ENCODE measurements at regions not wholly inside any gene's neighbourhood (a gene's known extent, or its start where the extent isn't known, plus 50 kb on each side); places are given as distances from the start of the nearest gene placed in this dataset.

- TF ChIP-seq EZH2 (conservative IDR thresholded peaks at IDR 0.05; ENCODE audit: low read depth, low read length) = 0 out of 2 replicates have a peak, but pooled peaks have one; percentile 38
- no peak for TF ChIP-seq FOXM1 (CRISPR knock-in tag; IDR thresholded peaks at IDR 0.05)
- ChIA-PET CTCF (ENCODE audit: low intra/inter-chr PET ratio, low total read pairs) (no interaction called here), POLR2A (no interaction called here)
- no peak overlapping the region for H3K4me2 ChIP-seq (ENCODE audit: low read depth, low read length)
- no peak overlapping the region for H3K4me3 ChIP-seq (replicated peaks in 1 of 3; ENCODE audit: insufficient read depth in 1 of 3, low read depth in 2 of 3, low read length in 3 of 3)
- H3K79me2 ChIP-seq (ENCODE audit: insufficient read depth, low read length) = no peaks in the 10 kb centered on the region
- no peak overlapping the region for H3K9ac ChIP-seq (ENCODE audit: insufficient read depth, low read depth, low read length)
- no peaks in the 10 kb centered on the region for H3K4me1 ChIP-seq (ENCODE audit: insufficient read depth, low read length)
- no peak overlapping the region for H3K27ac ChIP-seq (ENCODE audit: extremely low read length, insufficient read depth, low read length)
- no TSS peak for BruUV-seq (replicated peaks)
- H3K9me3 ChIP-seq (ENCODE audit: low read length) = no peaks in the 10 kb centered on the region
- in situ Hi-C loops (cut with HindIII; ENCODE audit: extremely low pct_ligation_motif_present, low pct_unique_long_range_greater_than_20kb) (no loop called here), intact Hi-C loops (cut with micrococcal nuclease; ENCODE audit: unreplicated experiment) (no loop called here)
- peaks cover 38 to 86% of the 10 kb centered on the region in 2 experiments for H3K27me3 ChIP-seq (ENCODE audit: control insufficient read depth in 1 of 2, insufficient read depth in 2 of 2, low read length in 2 of 2)
- WGBS (ENCODE audit: low lambda C conversion rate) = 56% methylated on average over 6 of the region's 19 CpGs
- DNase-seq (ENCODE audit: low spot score) = no peak
- peaks cover 3% of the 10 kb centered on the region; the same call in 1 of the 2 replicates for H4K20me1 ChIP-seq (ENCODE audit: insufficient read depth, low read length)
- no peak for FAIRE-seq
- no peak for ATAC-seq
- no peaks in the 10 kb centered on the region for H3K36me3 ChIP-seq (replicated peaks in 1 of 2; ENCODE audit: control insufficient read depth in 1 of 2, insufficient read depth in 2 of 2, low read length in 2 of 2)
- H2AFZ ChIP-seq (ENCODE audit: low read length) = no peak overlapping the region
Observed at GRCh38 chr17:79679631-79680317, 51.0 kb upstream of the ENPP7 start.

DNA sequence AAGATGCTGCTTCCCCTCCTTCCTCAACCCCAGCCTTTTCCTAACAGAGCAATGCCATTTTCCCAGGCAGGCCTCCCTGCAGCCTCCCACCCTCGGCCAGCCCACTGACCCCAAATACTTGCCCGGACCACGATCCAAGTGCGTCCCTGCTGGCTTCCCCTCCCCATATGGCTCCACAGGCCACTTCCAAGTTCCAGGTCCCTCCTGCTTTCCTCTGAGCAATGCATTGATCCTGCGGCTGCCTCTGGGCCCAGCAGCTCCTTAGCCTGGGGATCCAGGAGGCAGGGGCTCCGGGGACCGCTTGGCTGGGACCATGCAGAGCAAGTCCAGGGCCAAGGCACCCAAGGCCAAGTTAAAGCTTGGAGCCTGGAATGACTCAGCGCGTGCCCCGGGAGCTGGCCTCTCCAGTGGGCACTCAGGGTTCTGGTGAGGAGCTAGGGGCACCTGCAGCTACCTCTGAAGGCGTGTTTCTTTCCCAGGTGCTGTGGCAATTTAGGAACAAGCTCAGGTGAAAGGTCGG is 51.9 kb upstream of the ENPP7 start:
- in situ Hi-C loops (cut with HindIII; ENCODE audit: extremely low pct_ligation_motif_present, low pct_unique_long_range_greater_than_20kb) (no loop called here), intact Hi-C loops (cut with micrococcal nuclease; ENCODE audit: unreplicated experiment) (no loop called here)
- no peak for DNase-seq (ENCODE audit: low spot score)
- no peaks in the 10 kb centered on the region for H3K36me3 ChIP-seq (replicated peaks in 1 of 2; ENCODE audit: control insufficient read depth in 1 of 2, insufficient read depth in 2 of 2, low read length in 2 of 2)
- BruUV-seq (replicated peaks) = no TSS peak
- H3K9ac ChIP-seq (ENCODE audit: insufficient read depth, low read depth, low read length) = no peak overlapping the region
- H3K9me3 ChIP-seq (ENCODE audit: low read length) = peaks cover 4% of the 10 kb centered on the region
- no peak overlapping the region for H3K4me2 ChIP-seq (ENCODE audit: low read depth, low read length)
- no peaks in the 10 kb centered on the region for H3K4me1 ChIP-seq (ENCODE audit: insufficient read depth, low read length)
- WGBS (ENCODE audit: low lambda C conversion rate) = 5% methylated on average over 12 of the region's 12 CpGs
- peaks cover 4% of the 10 kb centered on the region; the same call in 1 of the 2 replicates for H4K20me1 ChIP-seq (ENCODE audit: insufficient read depth, low read length)
- no peak overlapping the region for H3K27ac ChIP-seq (ENCODE audit: extremely low read length, insufficient read depth, low read length)
- no peak for ATAC-seq
- H3K4me3 ChIP-seq (replicated peaks in 1 of 3; ENCODE audit: insufficient read depth in 1 of 3, low read depth in 2 of 3, low read length in 3 of 3) = no peak overlapping the region
- no peak overlapping the region for H2AFZ ChIP-seq (ENCODE audit: low read length)
- POLR2A ChIA-PET = no interaction called here
- no peak for FAIRE-seq
- H3K27me3 ChIP-seq (ENCODE audit: control insufficient read depth in 1 of 2, insufficient read depth in 2 of 2, low read length in 2 of 2) = peaks cover 32 to 81% of the 10 kb centered on the region in 2 experiments; a peak in 4 of 5 replicates
- CTCF ChIA-PET (ENCODE audit: low intra/inter-chr PET ratio, low total read pairs) = no interaction called here
- no peaks in the 10 kb centered on the region for H3K79me2 ChIP-seq (ENCODE audit: insufficient read depth, low read length)
- TF ChIP-seq ZNF776 (CRISPR knock-in tag; IDR thresholded peaks at IDR 0.05) (no peak), NR2C2 (CRISPR knock-in tag; IDR thresholded peaks at IDR 0.05; ENCODE audit: borderline replicate concordance) (no peak), ZFP41 (CRISPR knock-in tag; IDR thresholded peaks at IDR 0.05; ENCODE audit: borderline replicate concordance) (no peak), ATF7 (IDR thresholded peaks at IDR 0.05) (no peak), ATF7 (CRISPR knock-in tag; IDR thresholded peaks at IDR 0.05) (no peak), ZNF337 (CRISPR knock-in tag; IDR thresholded peaks at IDR 0.05; ENCODE audit: borderline replicate concordance, low read depth) (no peak), ARID5B (CRISPR knock-in tag; IDR thresholded peaks at IDR 0.05) (no peak), JDP2 (CRISPR knock-in tag; IDR thresholded peaks at IDR 0.05; ENCODE audit: borderline replicate concordance) (no peak), RNF2 (conservative IDR thresholded peaks at IDR 0.05; ENCODE audit: low read depth) (no peak)
- TF ChIP-seq, protein P1, sequence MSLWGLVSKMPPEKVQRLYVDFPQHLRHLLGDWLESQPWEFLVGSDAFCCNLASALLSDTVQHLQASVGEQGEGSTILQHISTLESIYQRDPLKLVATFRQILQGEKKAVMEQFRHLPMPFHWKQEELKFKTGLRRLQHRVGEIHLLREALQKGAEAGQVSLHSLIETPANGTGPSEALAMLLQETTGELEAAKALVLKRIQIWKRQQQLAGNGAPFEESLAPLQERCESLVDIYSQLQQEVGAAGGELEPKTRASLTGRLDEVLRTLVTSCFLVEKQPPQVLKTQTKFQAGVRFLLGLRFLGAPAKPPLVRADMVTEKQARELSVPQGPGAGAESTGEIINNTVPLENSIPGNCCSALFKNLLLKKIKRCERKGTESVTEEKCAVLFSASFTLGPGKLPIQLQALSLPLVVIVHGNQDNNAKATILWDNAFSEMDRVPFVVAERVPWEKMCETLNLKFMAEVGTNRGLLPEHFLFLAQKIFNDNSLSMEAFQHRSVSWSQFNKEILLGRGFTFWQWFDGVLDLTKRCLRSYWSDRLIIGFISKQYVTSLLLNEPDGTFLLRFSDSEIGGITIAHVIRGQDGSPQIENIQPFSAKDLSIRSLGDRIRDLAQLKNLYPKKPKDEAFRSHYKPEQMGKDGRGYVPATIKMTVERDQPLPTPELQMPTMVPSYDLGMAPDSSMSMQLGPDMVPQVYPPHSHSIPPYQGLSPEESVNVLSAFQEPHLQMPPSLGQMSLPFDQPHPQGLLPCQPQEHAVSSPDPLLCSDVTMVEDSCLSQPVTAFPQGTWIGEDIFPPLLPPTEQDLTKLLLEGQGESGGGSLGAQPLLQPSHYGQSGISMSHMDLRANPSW (CRISPR knock-in tag; IDR thresholded peaks at IDR 0.05; ENCODE audit: borderline replicate concordance) = no peak
